SK-N-SH (cell line): ENCODE measurements at regions not wholly inside any gene's neighbourhood (a gene's known extent, or its start where the extent isn't known, plus 50 kb on each side); places are given as distances from the start of the nearest gene placed in this dataset.

ENCODE experiments used
- CTCF ChIA-PET: fragments of 300-600, 350-600 bp; formaldehyde crosslinking; extraction: SDS; loops from one replicate; lab custom pipeline; 2021; lab: Yijun Ruan, JAX
- POLR2A ChIA-PET: fragments of 350-600 bp; sonication (Branson Sonifier 250); formaldehyde crosslinking; extraction: SDS; loops from one replicate; lab custom pipeline; 2020; ENCODE audit warnings: antibody characterized with exemption, inconsistent platforms; lab: Yijun Ruan, JAX
- DNase-seq: peaks from one replicate; pipeline ENCODE4 v3.0.0; 2012
- H2AFZ ChIP-seq: fragments of 200-600 bp; sonication (generic); 2 replicates; pipeline ENCODE4 v1.8.1; 2016; ENCODE audit warnings: antibody characterized with exemption, mild to moderate bottlenecking, low read depth
- H3F3A ChIP-seq: fragments of 200-600 bp; sonication (generic); replicated peaks from 2 replicates; pipeline ENCODE3; 2016; ENCODE audit warnings: antibody characterized with exemption, mild to moderate bottlenecking; ENCODE audit not compliant: insufficient read depth
- H3K27ac ChIP-seq, 2 experiments: fragments of 200-500 bp in 1 of 2; fragments of 200-600 bp in 1 of 2; sonication (Bioruptor generic) in 1 of 2; sonication (generic), shearing (Covaris generic) in 1 of 2; 2 replicates each; pipeline versions ENCODE4 v1.5.1 to v1.6.1; 2014 to 2016; ENCODE audit warnings: low read depth in 2 of 2, inconsistent platforms in 1 of 2, low read length in 1 of 2, mild to moderate bottlenecking in 1 of 2, mixed read lengths in 1 of 2
- H3K27me3 ChIP-seq: fragments of 200-600 bp; sonication (generic), shearing (Covaris generic); 2 replicates; pipeline ENCODE4 v1.6.1; 2016; ENCODE audit warnings: mixed run types; ENCODE audit not compliant: insufficient read depth
- H3K36me3 ChIP-seq, 2 experiments: fragments of 200-500 bp in 1 of 2; fragments of 200-600 bp in 1 of 2; sonication (Bioruptor generic) in 1 of 2; sonication (generic) in 1 of 2; replicated peaks in 1 of 2; 2 replicates each; pipeline versions ENCODE3 to v1.5.1; 2014 to 2016; ENCODE audit warnings: low read length in 1 of 2, mild to moderate bottlenecking in 1 of 2; ENCODE audit not compliant: insufficient read depth in 2 of 2, control insufficient read depth in 1 of 2
- H3K4me1 ChIP-seq, 2 experiments: fragments of 200-500 bp in 1 of 2; fragments of 200-600 bp in 1 of 2; sonication (Bioruptor generic) in 1 of 2; sonication (generic), shearing (Covaris generic) in 1 of 2; 2 replicates each; pipeline versions ENCODE4 v1.5.1 to v1.6.1; 2014 to 2016; ENCODE audit warnings: low read depth in 1 of 2, low read length in 1 of 2, mixed run types in 1 of 2; ENCODE audit not compliant: insufficient read depth in 2 of 2, control insufficient read depth in 1 of 2
- H3K4me2 ChIP-seq: fragments of 200-600 bp; sonication (generic), shearing (Covaris generic); 2 replicates; pipeline ENCODE4 v1.6.1; 2017; ENCODE audit warnings: mixed run types
- H3K4me3 ChIP-seq, 2 experiments: fragments of 200-500 bp in 1 of 2; fragments of 200-600 bp in 1 of 2; sonication (Bioruptor generic) in 1 of 2; sonication (generic), shearing (Covaris generic) in 1 of 2; 2 replicates each; pipeline versions ENCODE4 v1.5.1 to v1.8.1; 2014 to 2016; ENCODE audit warnings: low read depth in 2 of 2, inconsistent platforms in 1 of 2, low read length in 1 of 2, mild to moderate bottlenecking in 1 of 2, mixed read lengths in 1 of 2, moderate library complexity in 1 of 2
- H3K79me2 ChIP-seq: fragments of 200-600 bp; sonication (generic); 2 replicates; pipeline ENCODE4 v1.8.1; 2017; ENCODE audit warnings: mild to moderate bottlenecking; ENCODE audit not compliant: insufficient read depth
- H3K9ac ChIP-seq: fragments of 200-600 bp; sonication (generic); 2 replicates; pipeline ENCODE4 v1.6.1; 2017; ENCODE audit warnings: mixed run types
- H3K9me2 ChIP-seq: fragments of 200-600 bp; sonication (generic); 2 replicates; pipeline ENCODE4 v1.6.1; 2017; ENCODE audit warnings: mixed run types
- H3K9me3 ChIP-seq: fragments of 200-600 bp; sonication (generic); 2 replicates; pipeline ENCODE4 v1.6.1; 2017; ENCODE audit warnings: mixed run types, mild to moderate bottlenecking, moderate library complexity
- H4K20me1 ChIP-seq: fragments of 200-600 bp; sonication (generic); 2 replicates; pipeline ENCODE4 v1.6.1; 2017; ENCODE audit warnings: mild to moderate bottlenecking, mixed run types; ENCODE audit not compliant: insufficient read depth
- ELF1 ChIP-seq: IDR thresholded peaks from 2 replicates; pipeline ENCODE4 v1.4.0; 2012
- EZH2phosphoT487 ChIP-seq: fragments of 200-600 bp; sonication (generic); IDR thresholded peaks from 2 replicates; pipeline ENCODE4 v1.6.1; 2017; ENCODE audit warnings: low read depth, mixed run types, mild to moderate bottlenecking, antibody characterized with exemption, moderate library complexity, borderline replicate concordance
- FOSL2 ChIP-seq: IDR thresholded peaks from 2 replicates; pipeline ENCODE4 v1.4.0; 2012; ENCODE audit warnings: low read depth, mild to moderate bottlenecking, moderate library complexity, borderline replicate concordance
- FOXJ3 ChIP-seq: sonication (generic); formaldehyde crosslinking; IDR thresholded peaks from 2 replicates; pipeline ENCODE4 v1.5.1; 2020; ENCODE audit warnings: mild to moderate bottlenecking, missing genetic modification reagents
- FOXM1 ChIP-seq: IDR thresholded peaks from 2 replicates; pipeline ENCODE4 v1.4.0; 2012; ENCODE audit warnings: low read depth, mild to moderate bottlenecking
- GABPA ChIP-seq: IDR thresholded peaks from 2 replicates; pipeline ENCODE4 v1.4.0; 2012; ENCODE audit warnings: low read depth, mild to moderate bottlenecking
- GATA2 ChIP-seq: sonication (generic); formaldehyde crosslinking; IDR thresholded peaks from 2 replicates; pipeline ENCODE4 v1.5.0; 2020; ENCODE audit warnings: mild to moderate bottlenecking, missing genetic modification reagents
- MXI1 ChIP-seq: IDR thresholded peaks from 2 replicates; pipeline ENCODE4 v1.6.1; 2012; ENCODE audit warnings: mild to moderate bottlenecking, low read depth, low read length, improper control_type of control experiment
- POLR2AphosphoS5 ChIP-seq: IDR thresholded peaks from 2 replicates; pipeline ENCODE4 v1.6.1; 2012; ENCODE audit warnings: low read depth, low read length
- RXRA ChIP-seq: IDR thresholded peaks from 2 replicates; pipeline ENCODE4 v1.4.0; 2012; ENCODE audit warnings: low read depth, mild to moderate bottlenecking, borderline replicate concordance
- SMC3 ChIP-seq: IDR thresholded peaks from 2 replicates; pipeline ENCODE4 v1.6.1; 2012; ENCODE audit warnings: low read depth, low read length, improper control_type of control experiment
- TAF1 ChIP-seq: IDR thresholded peaks from 2 replicates; pipeline ENCODE4 v1.6.1; 2012; ENCODE audit warnings: low read depth, mild to moderate bottlenecking, low read length, moderate library complexity, borderline replicate concordance
- TEAD4 ChIP-seq: IDR thresholded peaks from 2 replicates; pipeline ENCODE4 v1.4.0; 2012; ENCODE audit warnings: mild to moderate bottlenecking, borderline replicate concordance; ENCODE audit not compliant: insufficient read depth
- YY1 ChIP-seq: IDR thresholded peaks from 2 replicates; pipeline ENCODE4 v1.4.0; 2012; ENCODE audit warnings: low read depth, mild to moderate bottlenecking
- WGBS: methylation state at CpG from one replicate; pipeline ENCODE4 v1.1.6; 2017; ENCODE audit warnings: low lambda C conversion rate; 5-methylcytosine and 5-hydroxymethylcytosine counted together
- TF ChIP-seq, protein P1 (sequence below): IDR thresholded peaks from 2 replicates; pipeline ENCODE4 v1.4.0; 2012; ENCODE audit warnings: low read depth, borderline replicate concordance
- TF ChIP-seq, protein P2 (sequence below): IDR thresholded peaks from 2 replicates; pipeline ENCODE4; 2012
- TF ChIP-seq, protein P3 (sequence below): fragments of 150-350 bp; IDR thresholded peaks from 2 replicates; pipeline ENCODE4 v1.6.1; 2017; ENCODE audit warnings: antibody characterized with exemption, low read length, low read depth, borderline replicate concordance
- TF ChIP-seq, protein P4 (sequence below): IDR thresholded peaks from 2 replicates; pipeline ENCODE4 v1.4.0; 2012; ENCODE audit warnings: low read depth, borderline replicate concordance

DNA sequence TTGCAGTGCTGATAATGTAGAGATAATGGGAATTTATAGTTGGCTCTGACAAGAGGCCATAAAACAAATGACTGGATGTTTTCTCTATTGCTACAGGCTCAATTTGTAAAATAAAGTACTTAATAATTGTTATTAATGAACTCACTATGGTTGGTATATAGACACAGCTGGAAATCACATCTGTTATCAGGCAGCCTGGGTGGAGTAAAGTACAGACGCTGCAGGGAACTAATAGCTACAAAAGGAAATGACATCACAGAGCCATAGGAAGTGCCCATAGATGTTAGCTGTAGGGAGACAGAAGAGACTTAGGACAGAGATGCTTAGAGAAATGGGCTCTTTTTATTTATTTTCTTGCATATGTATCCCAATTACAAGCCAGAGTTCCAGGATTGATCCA is 81.0 kb upstream of the SNX19 start (continued):
- TF ChIP-seq, protein P1, sequence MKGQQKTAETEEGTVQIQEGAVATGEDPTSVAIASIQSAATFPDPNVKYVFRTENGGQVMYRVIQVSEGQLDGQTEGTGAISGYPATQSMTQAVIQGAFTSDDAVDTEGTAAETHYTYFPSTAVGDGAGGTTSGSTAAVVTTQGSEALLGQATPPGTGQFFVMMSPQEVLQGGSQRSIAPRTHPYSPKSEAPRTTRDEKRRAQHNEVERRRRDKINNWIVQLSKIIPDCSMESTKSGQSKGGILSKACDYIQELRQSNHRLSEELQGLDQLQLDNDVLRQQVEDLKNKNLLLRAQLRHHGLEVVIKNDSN = no peak

DNA sequence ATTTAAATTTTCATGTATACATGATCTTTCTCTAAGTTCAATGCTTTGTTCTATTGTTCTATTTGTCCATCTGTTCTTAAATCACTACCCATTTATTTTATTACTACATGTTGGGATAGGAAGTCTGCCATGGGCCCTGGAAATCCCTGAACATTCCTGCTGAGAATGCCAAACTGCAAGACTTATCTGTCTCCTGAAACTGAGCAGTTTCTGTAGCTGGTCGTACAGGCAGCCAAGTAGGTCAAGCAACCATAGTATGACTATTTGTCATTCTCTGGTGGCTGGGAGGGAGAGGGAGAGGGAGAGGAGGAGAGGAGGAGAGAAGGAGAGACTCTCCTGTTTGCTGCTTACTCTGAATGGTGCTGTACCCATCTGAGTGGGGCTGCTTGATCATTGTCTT is 82.8 kb upstream of the SNX19 start:
- Histone ChIP-seq H3K9ac (no peak overlapping the region), H3K9me3 (no peaks in the 10 kb centered on the region), H3K4me2 (no peak overlapping the region)
- no peak for DNase-seq
- WGBS = 0% methylated on average over 1 of the region's 1 CpG
- CTCF ChIA-PET = no interaction called here
- TF ChIP-seq SMC3 = no peak
- TF ChIP-seq TEAD4 = no peak
- TF ChIP-seq TAF1 = no peak
- TF ChIP-seq FOXM1 = no peak
- TF ChIP-seq, protein P2, sequence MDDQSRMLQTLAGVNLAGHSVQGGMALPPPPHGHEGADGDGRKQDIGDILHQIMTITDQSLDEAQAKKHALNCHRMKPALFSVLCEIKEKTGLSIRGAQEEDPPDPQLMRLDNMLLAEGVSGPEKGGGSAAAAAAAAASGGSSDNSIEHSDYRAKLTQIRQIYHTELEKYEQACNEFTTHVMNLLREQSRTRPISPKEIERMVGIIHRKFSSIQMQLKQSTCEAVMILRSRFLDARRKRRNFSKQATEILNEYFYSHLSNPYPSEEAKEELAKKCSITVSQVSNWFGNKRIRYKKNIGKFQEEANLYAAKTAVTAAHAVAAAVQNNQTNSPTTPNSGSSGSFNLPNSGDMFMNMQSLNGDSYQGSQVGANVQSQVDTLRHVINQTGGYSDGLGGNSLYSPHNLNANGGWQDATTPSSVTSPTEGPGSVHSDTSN = no peak
- no peak for TF ChIP-seq FOSL2
- TF ChIP-seq MXI1 = no peak
- TF ChIP-seq GABPA = no peak
- no peak for TF ChIP-seq FOXJ3 (CRISPR knock-in tag)
- TF ChIP-seq POLR2AphosphoS5 = no peak
- no peak for TF ChIP-seq YY1
- TF ChIP-seq GATA2 (CRISPR knock-in tag) = no peak
- TF ChIP-seq, protein P3, sequence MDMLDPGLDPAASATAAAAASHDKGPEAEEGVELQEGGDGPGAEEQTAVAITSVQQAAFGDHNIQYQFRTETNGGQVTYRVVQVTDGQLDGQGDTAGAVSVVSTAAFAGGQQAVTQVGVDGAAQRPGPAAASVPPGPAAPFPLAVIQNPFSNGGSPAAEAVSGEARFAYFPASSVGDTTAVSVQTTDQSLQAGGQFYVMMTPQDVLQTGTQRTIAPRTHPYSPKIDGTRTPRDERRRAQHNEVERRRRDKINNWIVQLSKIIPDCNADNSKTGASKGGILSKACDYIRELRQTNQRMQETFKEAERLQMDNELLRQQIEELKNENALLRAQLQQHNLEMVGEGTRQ = no peak
- TF ChIP-seq, protein P4, sequence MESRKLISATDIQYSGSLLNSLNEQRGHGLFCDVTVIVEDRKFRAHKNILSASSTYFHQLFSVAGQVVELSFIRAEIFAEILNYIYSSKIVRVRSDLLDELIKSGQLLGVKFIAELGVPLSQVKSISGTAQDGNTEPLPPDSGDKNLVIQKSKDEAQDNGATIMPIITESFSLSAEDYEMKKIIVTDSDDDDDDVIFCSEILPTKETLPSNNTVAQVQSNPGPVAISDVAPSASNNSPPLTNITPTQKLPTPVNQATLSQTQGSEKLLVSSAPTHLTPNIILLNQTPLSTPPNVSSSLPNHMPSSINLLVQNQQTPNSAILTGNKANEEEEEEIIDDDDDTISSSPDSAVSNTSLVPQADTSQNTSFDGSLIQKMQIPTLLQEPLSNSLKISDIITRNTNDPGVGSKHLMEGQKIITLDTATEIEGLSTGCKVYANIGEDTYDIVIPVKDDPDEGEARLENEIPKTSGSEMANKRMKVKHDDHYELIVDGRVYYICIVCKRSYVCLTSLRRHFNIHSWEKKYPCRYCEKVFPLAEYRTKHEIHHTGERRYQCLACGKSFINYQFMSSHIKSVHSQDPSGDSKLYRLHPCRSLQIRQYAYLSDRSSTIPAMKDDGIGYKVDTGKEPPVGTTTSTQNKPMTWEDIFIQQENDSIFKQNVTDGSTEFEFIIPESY = no peak
- no peak for TF ChIP-seq RXRA
- no peak for TF ChIP-seq EZH2phosphoT487
- TF ChIP-seq ELF1 = no peak
- TF ChIP-seq, all 33 proteins: peak for 0
- no peaks in the 10 kb centered on the region for H4K20me1 ChIP-seq
- H3K4me3 ChIP-seq = no peak overlapping the region
- no peaks in the 10 kb centered on the region for H3K27me3 ChIP-seq
- no peaks in the 10 kb centered on the region for H3K9me2 ChIP-seq
- H3K4me1 ChIP-seq = no peaks in the 10 kb centered on the region
- POLR2A ChIA-PET = no interaction called here
- no peaks in the 10 kb centered on the region for H3K79me2 ChIP-seq
- H3F3A ChIP-seq = no peaks in the 10 kb centered on the region
- H3K27ac ChIP-seq = no peak overlapping the region
- no peak overlapping the region for H2AFZ ChIP-seq
- no peaks in the 10 kb centered on the region for H3K36me3 ChIP-seq
